WI38 (cell line): ENCODE measurements at regions not wholly inside any gene's neighbourhood (a gene's known extent, or its start where the extent isn't known, plus 50 kb on each side); places are given as distances from the start of the nearest gene placed in this dataset.
"Not testable (repeated sequence)": the region's sequence is repeated elsewhere in the genome, so short reads cannot be mapped to it uniquely, and the experiment has no call there.

ENCODE experiments used
- H3K4me3 ChIP-seq: 2 replicates; pipeline ENCODE4 v1.5.1; 2011; ENCODE audit warnings: low read depth, mild to moderate bottlenecking, control low read depth, low read length
- TF ChIP-seq, protein P1 (sequence below): IDR thresholded peaks from 2 replicates; pipeline ENCODE4 v1.5.1; 2012; ENCODE audit warnings: low read depth, mild to moderate bottlenecking, control low read depth, low read length

DNA sequence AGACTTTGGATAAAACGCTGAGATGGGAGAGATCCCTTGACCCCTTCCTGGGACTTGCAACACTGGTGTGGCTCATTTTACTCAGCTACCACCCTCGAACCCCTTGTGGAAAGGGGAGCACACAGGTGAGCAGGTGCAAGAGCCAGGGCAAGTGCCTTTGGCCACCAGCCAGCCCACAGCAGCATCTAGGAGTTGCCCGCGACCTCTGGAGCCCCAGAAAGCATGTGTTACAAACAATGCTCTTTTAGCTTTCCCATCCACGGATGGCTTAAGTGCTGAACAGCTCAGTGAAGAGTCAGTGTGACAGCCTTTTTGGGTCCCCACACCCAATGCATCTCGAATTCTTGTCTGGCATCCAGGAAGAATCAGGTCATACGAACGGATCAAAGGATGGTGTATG lies 197.8 kb downstream of the MEMO1 start:
- TF ChIP-seq, protein P1, sequence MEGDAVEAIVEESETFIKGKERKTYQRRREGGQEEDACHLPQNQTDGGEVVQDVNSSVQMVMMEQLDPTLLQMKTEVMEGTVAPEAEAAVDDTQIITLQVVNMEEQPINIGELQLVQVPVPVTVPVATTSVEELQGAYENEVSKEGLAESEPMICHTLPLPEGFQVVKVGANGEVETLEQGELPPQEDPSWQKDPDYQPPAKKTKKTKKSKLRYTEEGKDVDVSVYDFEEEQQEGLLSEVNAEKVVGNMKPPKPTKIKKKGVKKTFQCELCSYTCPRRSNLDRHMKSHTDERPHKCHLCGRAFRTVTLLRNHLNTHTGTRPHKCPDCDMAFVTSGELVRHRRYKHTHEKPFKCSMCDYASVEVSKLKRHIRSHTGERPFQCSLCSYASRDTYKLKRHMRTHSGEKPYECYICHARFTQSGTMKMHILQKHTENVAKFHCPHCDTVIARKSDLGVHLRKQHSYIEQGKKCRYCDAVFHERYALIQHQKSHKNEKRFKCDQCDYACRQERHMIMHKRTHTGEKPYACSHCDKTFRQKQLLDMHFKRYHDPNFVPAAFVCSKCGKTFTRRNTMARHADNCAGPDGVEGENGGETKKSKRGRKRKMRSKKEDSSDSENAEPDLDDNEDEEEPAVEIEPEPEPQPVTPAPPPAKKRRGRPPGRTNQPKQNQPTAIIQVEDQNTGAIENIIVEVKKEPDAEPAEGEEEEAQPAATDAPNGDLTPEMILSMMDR, result no peak
- no peak overlapping the region for H3K4me3 ChIP-seq

DNA sequence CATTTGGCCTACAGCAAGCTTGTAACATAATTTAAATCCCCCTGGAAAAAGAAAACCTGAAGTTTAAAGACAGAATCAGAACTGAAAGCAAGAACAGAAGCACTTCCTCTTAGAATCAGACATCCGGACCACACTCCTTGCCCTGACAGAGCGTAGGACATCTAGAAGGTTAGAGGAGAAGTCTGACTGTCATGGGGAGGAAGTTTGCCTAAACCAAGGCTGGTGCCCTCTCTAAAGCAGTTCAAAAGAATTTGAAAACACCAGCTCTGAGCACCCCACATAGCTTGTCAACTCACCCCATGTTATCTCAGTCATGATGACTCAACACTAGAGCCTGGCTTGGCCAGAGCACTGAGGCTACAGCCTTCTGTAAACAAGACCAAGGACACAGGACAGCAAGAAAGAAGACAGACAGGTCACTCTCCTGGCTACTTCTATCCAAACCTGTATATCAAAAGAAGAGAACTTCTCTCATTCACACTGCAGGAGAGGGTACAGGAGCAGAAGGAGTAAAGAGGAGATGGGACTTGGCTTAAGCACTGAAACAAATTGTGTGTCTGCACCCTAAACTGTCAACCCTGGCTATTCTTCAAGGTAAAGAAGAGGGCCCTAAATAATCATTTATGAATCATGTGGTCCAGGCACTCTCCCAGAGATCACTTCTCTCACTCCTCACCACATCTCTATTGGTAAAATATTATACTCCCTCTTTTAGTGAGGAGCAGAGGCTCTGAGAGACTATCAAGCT lies 198.6 kb downstream of the MEMO1 start:
- no peak overlapping the region for H3K4me3 ChIP-seq

GRCh38 chr2:31811482-31811881 lies 199.3 kb downstream of the MEMO1 start:
- TF ChIP-seq, protein P1, result no peak
- no peak overlapping the region for H3K4me3 ChIP-seq

More for the DNA sequence above, 198.6 kb downstream of the MEMO1 start:
- TF ChIP-seq, protein P1, result no peak

DNA sequence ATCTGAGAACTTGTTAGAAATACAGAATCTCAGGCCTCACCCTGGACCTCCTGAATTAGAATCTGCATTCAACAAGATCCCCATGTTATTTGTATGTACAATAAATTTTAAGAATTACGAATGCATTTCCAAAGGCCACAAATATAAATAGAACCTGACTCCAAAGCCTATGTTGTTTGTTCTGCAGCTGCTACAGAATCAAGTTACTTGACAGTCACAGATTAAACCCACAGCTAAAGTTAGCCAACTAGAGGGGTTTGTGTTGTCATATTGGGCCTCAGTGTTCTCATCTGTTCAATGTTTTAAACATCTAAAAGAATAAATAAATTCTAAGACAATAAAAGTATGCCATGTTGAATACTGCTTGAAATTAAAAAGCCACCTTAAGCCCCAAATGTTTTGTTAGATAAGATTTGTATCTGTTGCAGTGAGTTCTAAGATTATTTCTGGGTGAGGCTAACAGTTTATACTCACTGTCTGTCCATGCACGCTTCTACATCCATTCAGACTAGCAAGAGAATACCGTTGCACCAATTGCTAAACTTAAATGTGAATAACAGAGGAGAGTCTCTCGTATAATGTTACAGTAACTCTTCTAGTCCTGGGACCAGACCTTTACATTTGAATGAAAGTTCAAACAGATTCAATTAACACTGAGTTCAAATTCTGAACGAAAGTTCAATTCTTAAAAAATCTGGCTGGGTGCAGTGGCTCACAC lies 200.4 kb downstream of the MEMO1 start:
- TF ChIP-seq, protein P1, result no peak
- no peak overlapping the region for H3K4me3 ChIP-seq

DNA sequence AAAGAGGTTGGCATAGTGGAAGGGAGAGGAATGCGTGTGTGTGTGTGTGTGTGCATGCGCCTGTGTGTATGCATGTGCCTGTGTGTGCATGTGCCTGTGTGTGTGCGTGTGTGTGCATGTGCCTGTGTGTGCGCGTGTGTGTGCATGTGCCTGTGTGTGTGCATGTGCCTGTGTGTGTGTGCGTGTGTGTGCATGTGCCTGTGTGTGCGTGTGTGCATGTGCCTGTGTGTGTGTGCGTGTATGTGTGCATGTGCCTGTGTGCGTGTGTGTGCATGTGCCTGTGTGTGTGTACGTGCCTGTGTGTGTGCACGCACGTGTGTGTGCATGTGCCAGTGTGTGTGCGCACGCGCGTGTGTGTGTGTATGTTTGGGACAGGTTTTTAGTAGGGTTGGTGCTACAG lies 205.1 kb downstream of the MEMO1 start:
- H3K4me3 ChIP-seq, result no peak overlapping the region
- TF ChIP-seq, protein P1, result no peak

- not testable (repeated sequence) for H3K4me3 ChIP-seq
Observed at GRCh38 chr2:31803481-31804153, 207.2 kb downstream of the MEMO1 start.

DNA sequence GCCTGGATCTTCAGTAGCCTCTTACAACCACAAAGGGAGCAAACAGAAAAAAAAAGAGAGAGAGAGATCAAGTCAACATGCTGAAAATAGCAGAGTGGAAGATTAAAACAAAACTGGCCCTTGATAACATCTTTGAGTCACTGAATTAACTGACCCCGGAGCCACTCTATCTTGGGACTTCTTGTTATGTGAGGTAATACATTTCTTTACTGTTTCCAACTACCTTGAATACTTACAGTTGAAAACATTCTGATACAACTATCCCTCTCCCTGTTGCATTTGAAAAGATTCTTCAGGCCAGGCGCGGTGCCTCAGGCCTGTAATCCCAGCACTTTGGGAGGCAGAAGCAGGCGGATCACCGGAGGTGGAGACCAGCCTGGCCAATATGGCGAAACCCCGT lies 208.1 kb downstream of the MEMO1 start:
- H3K4me3 ChIP-seq, result no peak overlapping the region
- TF ChIP-seq, protein P1, result no peak

GRCh38 chr2:31799282-31799681 lies 211.5 kb downstream of the MEMO1 start:
- H3K4me3 ChIP-seq, result not testable (repeated sequence)
